AG09319 (cell line): ENCODE measurements at regions not wholly inside any gene's neighbourhood (a gene's known extent, or its start where the extent isn't known, plus 50 kb on each side); places are given as distances from the start of the nearest gene placed in this dataset.

Experiments used
- DNase-seq: peaks from one replicate; pipeline ENCODE4 v3.0.0-alpha.2; 2010; ENCODE audit warnings: low read depth; ENCODE audit errors: extremely low read depth
- CTCF ChIP-seq: IDR thresholded peaks from 2 replicates; pipeline ENCODE4 v1.5.1; 2011; ENCODE audit warnings: low read depth, mild to moderate bottlenecking, inconsistent platforms, low read length, moderate library complexity

- no peak for TF ChIP-seq CTCF
- DNase-seq, result no peak
Observed at GRCh38 chr10:108689891-108690290, 1233.4 kb downstream of the XPNPEP1 start.

- no peak for TF ChIP-seq CTCF
- DNase-seq, result no peak
Observed at GRCh38 chr10:108688314-108688713, 1235.0 kb downstream of the XPNPEP1 start.

GRCh38 chr10:108685863-108686531, 1237.3 kb downstream of the XPNPEP1 start:
- no peak for DNase-seq
- TF ChIP-seq CTCF, result no peak

GRCh38 chr10:108684431-108684830, 1238.9 kb downstream of the XPNPEP1 start:
- TF ChIP-seq CTCF, result no peak
- no peak for DNase-seq

GRCh38 chr10:108673741-108674140, 1249.6 kb downstream of the XPNPEP1 start:
- TF ChIP-seq CTCF, result no peak
- DNase-seq, result no peak

- no peak for DNase-seq
- no peak for TF ChIP-seq CTCF
Observed at GRCh38 chr10:108663587-108663986, 1259.7 kb downstream of the XPNPEP1 start.

- TF ChIP-seq CTCF, result no peak
- no peak for DNase-seq
Observed at GRCh38 chr10:108662975-108663374, 1260.3 kb downstream of the XPNPEP1 start.
